IMR-90 (cell line): ENCODE measurements at regions not wholly inside any gene's neighbourhood (a gene's known extent, or its start where the extent isn't known, plus 50 kb on each side); places are given as distances from the start of the nearest gene placed in this dataset.

Experiments
- ATAC-seq: fragments of 200-7000 bp; cut with Tn5 transposase; 2 replicates; pipeline ENCODE4 v1.9.1; 2020; ENCODE audit warnings: low read depth, mild to moderate bottlenecking, moderate library complexity
- BruUV-seq: library from RNA; stranded (reverse); fragments of 400-500 nt; replicated peaks from 2 replicates; lab custom pipeline; 2021; lab: Mats Ljungman, UMichigan
- CTCF ChIA-PET: fragments of 300-600 bp; formaldehyde crosslinking; extraction: SDS; loops from one replicate; lab custom pipeline; 2021; ENCODE audit warnings: antibody characterized with exemption; lab: Yijun Ruan, JAX
- POLR2A ChIA-PET: fragments of 300-600 bp; sonication (Branson Sonifier 250); formaldehyde crosslinking; loops from one replicate; lab custom pipeline; 2022; ENCODE audit warnings: antibody characterized with exemption; ENCODE audit not compliant: unreplicated experiment; lab: Charles Lee
- DNase-seq: peaks from one replicate; pipeline ENCODE4 v3.0.0; 2013
- H2AFZ ChIP-seq: replicated peaks from 2 replicates; pipeline ENCODE3; 2013; ENCODE audit warnings: low read length, mild to moderate bottlenecking; ENCODE audit not compliant: poor library complexity
- H2AK5ac ChIP-seq: 2 replicates; pipeline ENCODE4 v1.6.1; 2013; ENCODE audit warnings: low read depth, low read length, inconsistent platforms
- H2AK9ac ChIP-seq: replicated peaks from 2 replicates; pipeline ENCODE3; 2013; ENCODE audit warnings: mild to moderate bottlenecking, low read depth, low read length, moderate library complexity; ENCODE audit not compliant: poor library complexity
- H2BK120ac ChIP-seq: 2 replicates; pipeline ENCODE4 v1.6.1; 2013; ENCODE audit warnings: low read depth, low read length, inconsistent platforms
- H2BK15ac ChIP-seq: 3 replicates; pipeline ENCODE4 v1.6.1; 2013; ENCODE audit warnings: low read depth, low read length, inconsistent platforms
- H2BK20ac ChIP-seq: 2 replicates; pipeline ENCODE4 v1.6.1; 2013; ENCODE audit warnings: low read depth, mild to moderate bottlenecking, inconsistent platforms, low read length, moderate library complexity
- H2BK5ac ChIP-seq: 2 replicates; pipeline ENCODE4 v1.6.1; 2013; ENCODE audit warnings: mild to moderate bottlenecking, low read depth, low read length, inconsistent platforms; ENCODE audit not compliant: poor library complexity, severe bottlenecking
- H3K14ac ChIP-seq: replicated peaks from 2 replicates; pipeline ENCODE4 v1.6.1; 2013; ENCODE audit warnings: low read depth, low read length, inconsistent platforms
- H3K18ac ChIP-seq: 2 replicates; pipeline ENCODE4 v1.6.1; 2013; ENCODE audit warnings: low read depth, low read length, control low read depth
- H3K23ac ChIP-seq: 2 replicates; pipeline ENCODE4 v1.6.1; 2013; ENCODE audit warnings: low read depth, low read length, inconsistent platforms
- H3K27ac ChIP-seq: 2 replicates; pipeline ENCODE4 v1.5.1; 2013; ENCODE audit warnings: mild to moderate bottlenecking, control low read depth, low read length; ENCODE audit not compliant: insufficient read depth
- H3K27me3 ChIP-seq: 2 replicates; pipeline ENCODE4 v1.6.1; 2013; ENCODE audit warnings: low read length; ENCODE audit not compliant: control insufficient read depth, insufficient read depth
- H3K36me3 ChIP-seq: 2 replicates; pipeline ENCODE4 v1.6.1; 2013; ENCODE audit warnings: low read length, mixed read lengths; ENCODE audit not compliant: control insufficient read depth, insufficient read depth
- H3K4ac ChIP-seq: 2 replicates; pipeline ENCODE4 v1.6.1; 2013; ENCODE audit warnings: low read depth, low read length, inconsistent platforms
- H3K4me1 ChIP-seq: 2 replicates; pipeline ENCODE4 v1.6.1; 2013; ENCODE audit warnings: low read length, mixed read lengths; ENCODE audit not compliant: control insufficient read depth, insufficient read depth
- H3K4me2 ChIP-seq: 2 replicates; pipeline ENCODE4 v1.6.1; 2013; ENCODE audit warnings: low read depth, mild to moderate bottlenecking, control low read depth, low read length, moderate library complexity
- H3K4me3 ChIP-seq: 2 replicates; pipeline ENCODE4 v1.5.1; 2013; ENCODE audit warnings: low read depth, mild to moderate bottlenecking, control low read depth, low read length, moderate library complexity; ENCODE audit not compliant: insufficient read depth
- H3K56ac ChIP-seq: 2 replicates; pipeline ENCODE4 v1.6.1; 2013; ENCODE audit warnings: low read length, inconsistent platforms; ENCODE audit not compliant: insufficient read depth; ENCODE audit errors: extremely low read depth
- H3K79me1 ChIP-seq, 2 experiments: 2 replicates each; pipeline ENCODE4 v1.6.1; 2013; ENCODE audit warnings: low read length in 2 of 2, inconsistent platforms in 1 of 2, low read depth in 1 of 2
- H3K9ac ChIP-seq: 2 replicates; pipeline ENCODE4 v1.6.1; 2013; ENCODE audit warnings: low read depth, low read length, control low read depth
- H3K9me1 ChIP-seq: 2 replicates; pipeline ENCODE4 v1.6.1; 2013; ENCODE audit warnings: low read length, inconsistent platforms; ENCODE audit not compliant: insufficient read depth
- H3K9me3 ChIP-seq: 2 replicates; pipeline ENCODE4 v1.6.1; 2013; ENCODE audit warnings: low read length; ENCODE audit not compliant: control insufficient read depth, insufficient read depth
- H4K20me1 ChIP-seq: 2 replicates; pipeline ENCODE4 v1.6.1; 2013; ENCODE audit warnings: low read length, inconsistent platforms; ENCODE audit not compliant: insufficient read depth
- H4K5ac ChIP-seq: 2 replicates; pipeline ENCODE4 v1.6.1; 2013; ENCODE audit warnings: mild to moderate bottlenecking, low read depth, low read length, control low read depth
- H4K8ac ChIP-seq, 2 experiments: 2 replicates each; pipeline ENCODE4 v1.6.1; 2013; ENCODE audit warnings: low read depth in 2 of 2, low read length in 2 of 2, control low read depth in 1 of 2, inconsistent platforms in 1 of 2
- H4K91ac ChIP-seq: 2 replicates; pipeline ENCODE4 v1.6.1; 2013; ENCODE audit warnings: low read depth, low read length, inconsistent platforms; ENCODE audit not compliant: insufficient read depth
- BHLHE40 ChIP-seq: fragments of 150-350 bp; IDR thresholded peaks from 2 replicates; pipeline ENCODE4 v1.6.1; 2016; ENCODE audit warnings: mild to moderate bottlenecking, low read depth, low read length
- ELK1 ChIP-seq: fragments of 150-350 bp; IDR thresholded peaks from 2 replicates; pipeline ENCODE4 v1.6.1; 2016; ENCODE audit warnings: low read depth, mild to moderate bottlenecking, low read length, moderate library complexity, borderline replicate concordance
- WGBS, 2 experiments: methylation state at CpG; one replicate each; pipeline versions ENCODE4 v1.1.5 to v1.1.7; 2013; ENCODE audit warnings: missing lambda C conversion rate in 2 of 2; ENCODE audit not compliant: insufficient read length in 1 of 2; ENCODE audit errors: extremely low coverage in 2 of 2; 5-methylcytosine and 5-hydroxymethylcytosine counted together
- dilution Hi-C: fragments of 300-500 bp; cut with HindIII; formaldehyde crosslinking; loops from one replicate; pipeline ENCODE4 v1.14.3; 2018; ENCODE audit warnings: low sequenced_read_pairs; ENCODE audit not compliant: unreplicated experiment
- in situ Hi-C: fragments of 300-500 bp; cut with MboI; formaldehyde crosslinking; loops from 3 replicates; pipeline ENCODE4 v1.14.3; 2019; ENCODE audit warnings: low sequenced_read_pairs, inconsistent platforms, mixed read lengths
- intact Hi-C: fragments of 100-400 bp; cut with micrococcal nuclease; formaldehyde crosslinking; loops from 2 replicates; pipeline ENCODE4 v1.10.0; 2022
- TF ChIP-seq, protein P1 (sequence below): fragments of 150-350 bp; IDR thresholded peaks from 2 replicates; pipeline ENCODE4 v1.6.1; 2017; ENCODE audit warnings: mild to moderate bottlenecking, antibody characterized with exemption, low read length, low read depth

- no peaks in the 10 kb centered on the region for H3K79me1 ChIP-seq
- H3K27me3 ChIP-seq: no peaks in the 10 kb centered on the region
- no peak overlapping the region for H2AFZ ChIP-seq
- no peak overlapping the region for H2BK120ac ChIP-seq
- H3K56ac ChIP-seq: no peak overlapping the region
- H3K36me3 ChIP-seq: no peaks in the 10 kb centered on the region
- H3K18ac ChIP-seq: no peak overlapping the region
- no peak overlapping the region for H3K14ac ChIP-seq
- no peaks in the 10 kb centered on the region for H3K9me1 ChIP-seq
- 60% methylated on average over 1 of the region's 7 CpGs; no CpG with 5 or more reads in 1 of the 2 experiments for WGBS, 2 experiments
- no peak overlapping the region for H3K27ac ChIP-seq
- DNase-seq (peak; percentile 36), ATAC-seq (peak; percentile 88)
- no peak overlapping the region for H4K91ac ChIP-seq
- no peak overlapping the region for H2BK15ac ChIP-seq
- H2AK9ac ChIP-seq: no peak overlapping the region
- CTCF ChIA-PET: interaction anchor here (0.7 kb wide), 1 partner anchor 174 kb away, joined by 3 read pairs; no protein-coding TSS in a partner anchor
- H2AK5ac ChIP-seq: no peak overlapping the region
- no peak for TF ChIP-seq ELK1
- TF ChIP-seq, protein P1, sequence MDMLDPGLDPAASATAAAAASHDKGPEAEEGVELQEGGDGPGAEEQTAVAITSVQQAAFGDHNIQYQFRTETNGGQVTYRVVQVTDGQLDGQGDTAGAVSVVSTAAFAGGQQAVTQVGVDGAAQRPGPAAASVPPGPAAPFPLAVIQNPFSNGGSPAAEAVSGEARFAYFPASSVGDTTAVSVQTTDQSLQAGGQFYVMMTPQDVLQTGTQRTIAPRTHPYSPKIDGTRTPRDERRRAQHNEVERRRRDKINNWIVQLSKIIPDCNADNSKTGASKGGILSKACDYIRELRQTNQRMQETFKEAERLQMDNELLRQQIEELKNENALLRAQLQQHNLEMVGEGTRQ: peak; percentile 25; the same call in 1 of the 2 replicates
- TF ChIP-seq BHLHE40: no peak
- no peak overlapping the region for H3K4ac ChIP-seq
- no peaks in the 10 kb centered on the region for H3K9me3 ChIP-seq
- intact Hi-C loops: no loop called here
- H3K4me1 ChIP-seq: peaks cover 2% of the 10 kb centered on the region; the same call in 1 of the 2 replicates
- POLR2A ChIA-PET: no interaction called here
- H3K9ac ChIP-seq: no peak overlapping the region
- no peak overlapping the region for H2BK5ac ChIP-seq
- H4K5ac ChIP-seq: no peak overlapping the region
- H2BK20ac ChIP-seq: no peak overlapping the region
- peak overlapping the region; percentile 41 for H3K4me2 ChIP-seq
- no peak overlapping the region for H4K8ac ChIP-seq
- dilution Hi-C loops: no loop called here
- BruUV-seq: no TSS peak
- H3K4me3 ChIP-seq: no peak overlapping the region
- H3K23ac ChIP-seq: no peak overlapping the region
- no peaks in the 10 kb centered on the region for H4K20me1 ChIP-seq
- in situ Hi-C loops: no loop called here
These were observed 578.6 kb upstream of the CHAC2 start for GRCh38 chr2:53188851-53189510.
